Brain microvascular endothelial cell (primary cell): ENCODE measurements at regions not wholly inside any gene's neighbourhood (a gene's known extent, or its start where the extent isn't known, plus 50 kb on each side); places are given as distances from the start of the nearest gene placed in this dataset.
A peak's percentile ranks its signal among the peaks of the same experiment; 100 is the strongest.

ENCODE experiments used
- DNase-seq: peaks from one replicate; pipeline ENCODE4 v3.0.0-alpha.2; 2020
- H3K27ac ChIP-seq: fragments of 250-450 bp; sonication (Bioruptor Pico); 2 replicates; pipeline ENCODE4 v1.5.1; 2020; ENCODE audit warnings: mild to moderate bottlenecking, moderate library complexity
- H3K27me3 ChIP-seq: fragments of 250-450 bp; sonication (Bioruptor Pico); replicated peaks from 2 replicates; pipeline ENCODE4 v1.5.1; 2020; ENCODE audit warnings: mild to moderate bottlenecking
- H3K36me3 ChIP-seq: fragments of 250-450 bp; sonication (Bioruptor Pico); replicated peaks from 2 replicates; pipeline ENCODE4 v1.5.1; 2020; ENCODE audit warnings: mild to moderate bottlenecking
- H3K4me3 ChIP-seq: 2 replicates; pipeline ENCODE4 v1.5.1; 2011; ENCODE audit warnings: low read depth, mild to moderate bottlenecking, control low read depth, low read length, moderate library complexity
- in situ Hi-C: cut with HindIII; loops from 2 replicates; pipeline ENCODE4 v1.10.0; 2017; ENCODE audit warnings: low sequenced_read_pairs, low pct_ligation_motif_present
- TF ChIP-seq, protein P1 (sequence below): IDR thresholded peaks from 2 replicates; pipeline ENCODE4 v1.5.1; 2011; ENCODE audit warnings: low read depth, mild to moderate bottlenecking, moderate library complexity, low read length, control low read depth, inconsistent platforms; ENCODE audit errors: missing control alignments

DNA sequence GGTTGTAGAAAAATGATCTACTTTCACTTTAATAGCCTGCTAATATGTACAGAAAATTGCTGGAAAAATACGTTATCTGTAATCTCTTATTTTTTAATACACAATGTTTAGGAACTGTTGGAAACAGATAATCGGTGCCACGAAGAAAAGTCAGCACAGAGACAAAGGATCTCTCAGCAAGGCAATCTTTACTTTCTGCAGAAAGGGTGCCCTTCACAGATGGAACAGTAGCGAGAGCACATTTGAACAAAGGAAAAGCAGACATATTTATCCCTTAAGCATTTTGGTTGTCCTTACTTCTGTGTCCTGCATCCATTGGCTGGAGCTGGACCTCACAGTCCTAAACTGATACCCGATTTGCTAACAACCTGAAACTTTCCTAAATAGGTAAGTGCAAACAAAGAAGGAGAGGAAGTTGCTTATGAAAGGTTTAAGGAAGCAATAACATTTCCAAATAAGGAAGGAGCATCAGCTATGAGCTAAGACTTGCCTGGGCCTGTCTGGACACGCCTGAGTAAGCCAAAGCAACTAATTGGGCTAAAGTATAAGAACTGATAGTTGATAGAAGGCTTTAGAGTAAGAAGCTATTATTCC lies 640.0 kb downstream of the SH2D4B start:
- Histone ChIP-seq H3K4me3 (no peak overlapping the region), H3K27me3 (no peaks in the 10 kb centered on the region), H3K27ac (no peak overlapping the region), H3K36me3 (no peaks in the 10 kb centered on the region)
- no peak for DNase-seq
- TF ChIP-seq, protein P1, sequence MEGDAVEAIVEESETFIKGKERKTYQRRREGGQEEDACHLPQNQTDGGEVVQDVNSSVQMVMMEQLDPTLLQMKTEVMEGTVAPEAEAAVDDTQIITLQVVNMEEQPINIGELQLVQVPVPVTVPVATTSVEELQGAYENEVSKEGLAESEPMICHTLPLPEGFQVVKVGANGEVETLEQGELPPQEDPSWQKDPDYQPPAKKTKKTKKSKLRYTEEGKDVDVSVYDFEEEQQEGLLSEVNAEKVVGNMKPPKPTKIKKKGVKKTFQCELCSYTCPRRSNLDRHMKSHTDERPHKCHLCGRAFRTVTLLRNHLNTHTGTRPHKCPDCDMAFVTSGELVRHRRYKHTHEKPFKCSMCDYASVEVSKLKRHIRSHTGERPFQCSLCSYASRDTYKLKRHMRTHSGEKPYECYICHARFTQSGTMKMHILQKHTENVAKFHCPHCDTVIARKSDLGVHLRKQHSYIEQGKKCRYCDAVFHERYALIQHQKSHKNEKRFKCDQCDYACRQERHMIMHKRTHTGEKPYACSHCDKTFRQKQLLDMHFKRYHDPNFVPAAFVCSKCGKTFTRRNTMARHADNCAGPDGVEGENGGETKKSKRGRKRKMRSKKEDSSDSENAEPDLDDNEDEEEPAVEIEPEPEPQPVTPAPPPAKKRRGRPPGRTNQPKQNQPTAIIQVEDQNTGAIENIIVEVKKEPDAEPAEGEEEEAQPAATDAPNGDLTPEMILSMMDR, result no peak
- in situ Hi-C loops, result no loop called here

DNA sequence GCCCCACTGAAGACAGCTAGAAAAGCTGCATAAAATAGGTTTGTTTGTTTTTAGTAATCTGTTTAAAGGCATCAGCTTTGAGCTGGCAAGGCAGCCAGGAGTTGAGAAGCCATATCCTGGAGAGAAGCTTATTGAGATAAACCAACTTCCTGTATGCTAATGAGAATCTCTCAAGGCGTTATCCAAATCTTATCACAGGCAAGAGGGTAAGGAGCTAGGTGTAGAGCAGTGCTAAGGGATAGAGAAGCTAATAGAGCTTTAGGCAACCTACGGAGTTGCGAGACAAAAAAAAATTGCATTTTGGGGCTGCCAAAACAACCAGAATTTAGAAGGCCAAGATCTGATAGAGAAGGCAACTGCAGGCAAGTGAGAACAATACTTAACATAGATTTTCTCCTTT lies 641.6 kb downstream of the SH2D4B start:
- Histone ChIP-seq H3K27me3 (no peaks in the 10 kb centered on the region), H3K27ac (no peak overlapping the region), H3K36me3 (no peaks in the 10 kb centered on the region), H3K4me3 (no peak overlapping the region)
- TF ChIP-seq, protein P1, result no peak
- DNase-seq, result no peak
- in situ Hi-C loops, result no loop called here

DNA sequence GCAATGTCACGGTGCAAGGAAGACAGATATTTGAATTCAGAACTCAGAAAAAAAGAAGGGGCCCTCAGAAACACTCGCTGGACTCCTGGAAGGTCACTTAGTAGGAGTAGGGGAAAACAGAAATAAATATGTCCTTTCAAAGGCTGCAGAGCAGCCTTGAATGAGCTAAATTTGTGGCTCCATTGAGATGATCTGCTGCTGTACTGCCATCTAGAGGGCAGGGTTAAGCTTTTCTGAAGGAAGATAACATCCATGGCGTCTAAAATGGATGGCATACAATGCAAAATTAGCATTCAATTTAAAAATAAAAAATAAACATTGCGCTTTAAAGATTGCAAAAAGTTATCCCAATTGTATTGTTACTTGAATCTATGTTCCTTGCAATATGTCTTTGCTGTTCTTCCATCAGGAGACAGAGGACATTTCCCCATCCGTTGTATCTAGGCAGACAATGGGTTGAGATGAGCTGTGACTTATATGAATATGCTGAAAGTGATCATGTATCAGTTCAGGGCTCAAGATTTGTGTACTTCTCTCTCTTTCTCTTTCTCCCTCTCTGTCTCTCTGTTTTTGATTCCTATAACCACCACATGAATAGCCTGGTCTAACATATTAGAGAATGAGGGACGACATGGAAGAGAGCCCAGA lies 642.2 kb downstream of the SH2D4B start:
- in situ Hi-C loops, result no loop called here

DNA sequence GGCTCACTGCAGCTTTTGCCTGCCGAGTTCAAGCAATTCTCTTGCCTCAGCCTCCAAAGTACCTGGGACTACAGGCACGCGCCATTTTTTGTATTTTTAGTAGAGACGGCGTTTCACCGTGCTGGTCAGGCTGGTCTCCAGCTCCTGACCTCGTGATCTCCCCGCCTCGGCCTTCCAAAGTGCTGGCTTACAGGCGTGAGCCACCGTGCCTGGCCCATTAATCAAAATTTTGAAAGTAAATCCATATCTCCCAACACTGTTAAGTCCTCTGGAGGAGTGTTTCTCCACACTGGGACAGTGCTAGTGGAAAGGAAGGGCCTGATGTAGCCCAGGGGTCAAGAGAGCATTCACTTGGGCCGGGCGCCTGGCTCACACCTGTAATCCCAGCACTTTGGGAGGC lies 644.6 kb downstream of the SH2D4B start:
- Histone ChIP-seq H3K4me3 (no peak overlapping the region), H3K36me3 (no peaks in the 10 kb centered on the region), H3K27ac (no peak overlapping the region), H3K27me3 (no peaks in the 10 kb centered on the region)
- TF ChIP-seq, protein P1, result no peak
- no peak for DNase-seq
- in situ Hi-C loops, result no loop called here

More for the DNA sequence above, 642.2 kb downstream of the SH2D4B start:
- Histone ChIP-seq H3K27me3 (no peaks in the 10 kb centered on the region), H3K4me3 (no peak overlapping the region), H3K36me3 (no peaks in the 10 kb centered on the region), H3K27ac (no peak overlapping the region)
- no peak for DNase-seq
- TF ChIP-seq, protein P1, result peak; percentile 23

DNA sequence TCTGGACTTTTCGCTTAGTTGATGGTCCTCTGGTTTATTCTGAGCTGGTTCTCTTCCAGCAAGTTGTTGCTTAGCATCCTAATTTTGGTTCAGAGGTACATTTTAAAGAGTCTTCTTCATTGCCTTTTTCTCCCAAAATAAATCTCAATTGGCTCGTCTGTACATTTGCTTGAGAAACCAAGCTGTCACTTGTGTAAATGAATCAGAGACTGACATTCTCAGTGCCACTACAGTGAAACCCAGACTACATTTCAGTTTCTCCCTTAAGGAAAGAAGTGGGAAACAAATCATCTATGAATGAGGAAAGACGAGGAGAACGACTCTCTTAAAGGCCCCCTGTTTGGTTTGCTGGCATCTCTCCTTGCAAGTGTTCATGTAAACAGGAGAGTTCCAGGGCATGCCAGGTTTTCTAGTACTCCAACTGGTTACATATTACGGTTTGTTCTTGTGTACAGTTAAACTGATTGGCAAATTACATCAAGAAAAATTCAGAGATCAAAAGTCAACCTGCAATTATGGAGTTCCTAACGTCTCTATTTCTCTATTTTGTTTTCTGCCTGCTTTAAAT lies 654.6 kb downstream of the SH2D4B start:
- in situ Hi-C loops, result no loop called here

More for the DNA sequence above, 654.6 kb downstream of the SH2D4B start:
- no peak for DNase-seq
- Histone ChIP-seq H3K27me3 (no peaks in the 10 kb centered on the region), H3K27ac (no peak overlapping the region), H3K4me3 (no peak overlapping the region), H3K36me3 (no peaks in the 10 kb centered on the region)
- TF ChIP-seq, protein P1, result no peak
